ENCODE measurements at regions not wholly inside any gene's neighbourhood (a gene's known extent, or its start where the extent isn't known, plus 50 kb on each side); places are given as distances from the start of the nearest gene placed in this dataset.

DNA sequence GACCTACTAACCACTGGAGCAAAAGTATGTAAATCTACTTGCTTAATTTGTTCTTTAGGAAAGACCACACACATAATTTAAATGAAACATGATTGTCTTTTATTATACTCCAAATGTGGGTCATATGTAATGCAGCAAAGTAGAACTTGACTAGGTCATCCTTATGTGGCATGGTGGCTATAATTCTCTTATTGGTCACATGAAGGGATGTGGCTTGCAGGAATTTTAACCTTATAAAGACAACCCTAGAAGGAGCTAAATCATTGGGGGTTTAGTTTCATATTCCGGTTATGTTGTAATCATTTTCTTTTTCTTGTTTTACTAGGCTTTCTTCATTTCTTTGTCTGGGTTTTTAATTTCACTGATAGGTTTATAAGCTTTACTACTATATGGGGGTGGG lies 93.9 kb downstream of the SEPTIN7 start:
- TF ChIP-seq POLR2A (IDR thresholded peaks at IDR 0.05; ENCODE audit: low read length) (no peak), RFX5 (IDR thresholded peaks at IDR 0.05) (no peak), NFE2L2 (conservative IDR thresholded peaks at IDR 0.05; ENCODE audit: low read length) (no peak)
- TF ChIP-seq, protein P1, sequence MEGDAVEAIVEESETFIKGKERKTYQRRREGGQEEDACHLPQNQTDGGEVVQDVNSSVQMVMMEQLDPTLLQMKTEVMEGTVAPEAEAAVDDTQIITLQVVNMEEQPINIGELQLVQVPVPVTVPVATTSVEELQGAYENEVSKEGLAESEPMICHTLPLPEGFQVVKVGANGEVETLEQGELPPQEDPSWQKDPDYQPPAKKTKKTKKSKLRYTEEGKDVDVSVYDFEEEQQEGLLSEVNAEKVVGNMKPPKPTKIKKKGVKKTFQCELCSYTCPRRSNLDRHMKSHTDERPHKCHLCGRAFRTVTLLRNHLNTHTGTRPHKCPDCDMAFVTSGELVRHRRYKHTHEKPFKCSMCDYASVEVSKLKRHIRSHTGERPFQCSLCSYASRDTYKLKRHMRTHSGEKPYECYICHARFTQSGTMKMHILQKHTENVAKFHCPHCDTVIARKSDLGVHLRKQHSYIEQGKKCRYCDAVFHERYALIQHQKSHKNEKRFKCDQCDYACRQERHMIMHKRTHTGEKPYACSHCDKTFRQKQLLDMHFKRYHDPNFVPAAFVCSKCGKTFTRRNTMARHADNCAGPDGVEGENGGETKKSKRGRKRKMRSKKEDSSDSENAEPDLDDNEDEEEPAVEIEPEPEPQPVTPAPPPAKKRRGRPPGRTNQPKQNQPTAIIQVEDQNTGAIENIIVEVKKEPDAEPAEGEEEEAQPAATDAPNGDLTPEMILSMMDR (IDR thresholded peaks at IDR 0.05) = no peak
